Urinary bladder (tissue), 3 donors: ENCODE measurements at regions not wholly inside any gene's neighbourhood (a gene's known extent, or its start where the extent isn't known, plus 50 kb on each side); places are given as distances from the start of the nearest gene placed in this dataset.
A peak's percentile ranks its signal among the peaks of the same experiment; 100 is the strongest.
"Not testable (repeated sequence)": the region's sequence is repeated elsewhere in the genome, so short reads cannot be mapped to it uniquely, and the experiment has no call there.

Experiments
- DNase-seq: peaks from one replicate; pipeline ENCODE4 v3.0.0-alpha.2; 2015; ENCODE audit errors: extremely low spot score
- H3K27ac ChIP-seq: one replicate; pipeline ENCODE4 v1.5.1; 2013; ENCODE audit warnings: low read depth, mild to moderate bottlenecking, moderate library complexity
- H3K36me3 ChIP-seq: one replicate; pipeline ENCODE4 v1.6.1; 2013; ENCODE audit warnings: mild to moderate bottlenecking, moderate library complexity; ENCODE audit not compliant: insufficient read depth
- H3K4me1 ChIP-seq: one replicate; pipeline ENCODE4 v1.6.1; 2013; ENCODE audit warnings: mild to moderate bottlenecking, moderate library complexity; ENCODE audit not compliant: insufficient read depth
- H3K4me3 ChIP-seq: one replicate; pipeline ENCODE4 v1.5.1; 2013; ENCODE audit warnings: low read depth, low read length
- WGBS: extraction: QIAGEN DNeasy Blood & Tissue Kit; methylation state at CpG from one replicate; pipeline ENCODE4 v1.1.7; 2013; 5-methylcytosine and 5-hydroxymethylcytosine counted together
- donor health status: healthy with polysubstance abuse.
- donor health status: healthy.

- DNase-seq = no peak
- Histone ChIP-seq H3K4me1 (no peaks in the 10 kb centered on the region), H3K27ac (no peak overlapping the region), H3K36me3 (no peaks in the 10 kb centered on the region), H3K4me3 (no peak overlapping the region)
- 88% methylated on average over 2 of the region's 2 CpGs for WGBS
These were observed 51.2 kb upstream of the LBX1 start for GRCh38 chr10:101280511-101280910.

GRCh38 chr10:101280921-101281320 lies 51.7 kb upstream of the LBX1 start:
- not testable (repeated sequence) for H3K4me1 ChIP-seq, DNase-seq, H3K27ac ChIP-seq, H3K36me3 ChIP-seq, H3K4me3 ChIP-seq
- 90% methylated on average over 3 of the region's 3 CpGs for WGBS

- Histone ChIP-seq H3K4me3 (no peak overlapping the region), H3K4me1 (no peaks in the 10 kb centered on the region), H3K27ac (no peak overlapping the region), H3K36me3 (no peaks in the 10 kb centered on the region)
- 72% methylated on average over 2 of the region's 2 CpGs for WGBS
- DNase-seq = no peak
These were observed 53.7 kb upstream of the LBX1 start for GRCh38 chr10:101282947-101283346.

GRCh38 chr10:101283762-101284100 lies 54.5 kb upstream of the LBX1 start:
- Histone ChIP-seq H3K27ac (no peak overlapping the region), H3K4me3 (no peak overlapping the region), H3K4me1 (no peaks in the 10 kb centered on the region), H3K36me3 (no peaks in the 10 kb centered on the region)
- 8% methylated on average over 3 of the region's 3 CpGs for WGBS
- no peak for DNase-seq

- Histone ChIP-seq H3K27ac (no peak overlapping the region), H3K36me3 (no peaks in the 10 kb centered on the region), H3K4me1 (no peaks in the 10 kb centered on the region), H3K4me3 (peak overlapping the region; percentile 0)
- 8% methylated on average over 54 of the region's 54 CpGs for WGBS
- no peak for DNase-seq
These were observed 55.0 kb upstream of the LBX1 start for GRCh38 chr10:101284101-101284743.

- no peak overlapping the region for H3K4me3 ChIP-seq
- no peaks in the 10 kb centered on the region for H3K4me1 ChIP-seq
- no peak overlapping the region for H3K27ac ChIP-seq
- no peaks in the 10 kb centered on the region for H3K36me3 ChIP-seq
- DNase-seq = no peak
- WGBS = 58% methylated on average over 7 of the region's 7 CpGs
These were observed 55.6 kb upstream of the LBX1 start for GRCh38 chr10:101284744-101285463.

GRCh38 chr10:101285519-101286070 lies 56.3 kb upstream of the LBX1 start:
- 24% methylated on average over 14 of the region's 15 CpGs for WGBS
- Histone ChIP-seq H3K4me3 (no peak overlapping the region), H3K4me1 (no peaks in the 10 kb centered on the region), H3K27ac (no peak overlapping the region), H3K36me3 (no peaks in the 10 kb centered on the region)
- no peak for DNase-seq

GRCh38 chr10:101286248-101287046 lies 57.2 kb upstream of the LBX1 start:
- WGBS = 66% methylated on average over 12 of the region's 12 CpGs
- no peak overlapping the region for H3K4me3 ChIP-seq
- H3K4me1 ChIP-seq = no peaks in the 10 kb centered on the region
- no peaks in the 10 kb centered on the region for H3K36me3 ChIP-seq
- DNase-seq = no peak
- no peak overlapping the region for H3K27ac ChIP-seq

GRCh38 chr10:101287183-101287996 lies 58.1 kb upstream of the LBX1 start:
- Histone ChIP-seq H3K4me3 (no peak overlapping the region), H3K36me3 (no peaks in the 10 kb centered on the region), H3K4me1 (no peaks in the 10 kb centered on the region), H3K27ac (no peak overlapping the region)
- WGBS = 56% methylated on average over 18 of the region's 18 CpGs
- no peak for DNase-seq

- Histone ChIP-seq H3K4me3 (no peak overlapping the region), H3K4me1 (no peaks in the 10 kb centered on the region), H3K36me3 (no peaks in the 10 kb centered on the region), H3K27ac (no peak overlapping the region)
- DNase-seq = no peak
- WGBS = 39% methylated on average over 6 of the region's 6 CpGs
These were observed 58.9 kb upstream of the LBX1 start for GRCh38 chr10:101287997-101288635.

GRCh38 chr10:101289541-101289940 lies 60.3 kb upstream of the LBX1 start:
- Histone ChIP-seq H3K4me3 (no peak overlapping the region), H3K27ac (no peak overlapping the region), H3K4me1 (no peaks in the 10 kb centered on the region), H3K36me3 (no peaks in the 10 kb centered on the region)
- DNase-seq = no peak
- WGBS = 80% methylated on average over 3 of the region's 3 CpGs

- WGBS = 73% methylated on average over 10 of the region's 10 CpGs
- Histone ChIP-seq H3K27ac (no peak overlapping the region), H3K4me1 (no peaks in the 10 kb centered on the region), H3K36me3 (no peaks in the 10 kb centered on the region), H3K4me3 (no peak overlapping the region)
- no peak for DNase-seq
These were observed 61.2 kb upstream of the LBX1 start for GRCh38 chr10:101290431-101290830.

- no peak overlapping the region for H3K4me3 ChIP-seq
- no peak overlapping the region for H3K27ac ChIP-seq
- WGBS = 66% methylated on average over 8 of the region's 8 CpGs
- H3K4me1 ChIP-seq = no peaks in the 10 kb centered on the region
- H3K36me3 ChIP-seq = no peaks in the 10 kb centered on the region
- no peak for DNase-seq
These were observed 61.6 kb upstream of the LBX1 start for GRCh38 chr10:101290881-101291280.
